HG02588 (cell line): ENCODE measurements at regions not wholly inside any gene's neighbourhood (a gene's known extent, or its start where the extent isn't known, plus 50 kb on each side); places are given as distances from the start of the nearest gene placed in this dataset.
"Not testable (repeated sequence)": the region's sequence is repeated elsewhere in the genome, so short reads cannot be mapped to it uniquely, and the experiment has no call there.

Source experiments
- ATAC-seq: cut with Tn5 transposase; IDR thresholded peaks from one replicate; pipeline ENCODE4 v1.9.1; 2021; ENCODE audit warnings: mild to moderate bottlenecking, moderate library complexity; ENCODE audit not compliant: unreplicated experiment

DNA sequence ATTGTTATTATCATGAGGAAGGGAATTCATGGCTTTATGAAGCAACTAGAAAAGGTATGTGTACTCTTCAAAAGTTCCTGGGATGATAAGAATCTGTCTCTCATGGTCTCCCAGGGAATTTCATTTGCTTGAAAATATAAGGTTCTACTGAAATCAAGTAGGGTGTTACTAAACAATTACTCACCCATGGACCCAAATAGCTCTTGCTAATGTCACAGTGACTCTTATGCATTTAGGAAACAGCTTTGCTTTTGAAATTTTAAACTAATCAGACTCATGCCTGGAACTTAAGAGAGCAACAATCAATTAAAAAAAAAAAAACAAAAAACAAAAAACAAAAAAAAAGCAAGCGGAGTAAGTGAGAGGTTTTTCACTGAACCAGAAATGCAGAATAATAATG is 1546.3 kb upstream of the TENM4 start:
- no peak for ATAC-seq

DNA sequence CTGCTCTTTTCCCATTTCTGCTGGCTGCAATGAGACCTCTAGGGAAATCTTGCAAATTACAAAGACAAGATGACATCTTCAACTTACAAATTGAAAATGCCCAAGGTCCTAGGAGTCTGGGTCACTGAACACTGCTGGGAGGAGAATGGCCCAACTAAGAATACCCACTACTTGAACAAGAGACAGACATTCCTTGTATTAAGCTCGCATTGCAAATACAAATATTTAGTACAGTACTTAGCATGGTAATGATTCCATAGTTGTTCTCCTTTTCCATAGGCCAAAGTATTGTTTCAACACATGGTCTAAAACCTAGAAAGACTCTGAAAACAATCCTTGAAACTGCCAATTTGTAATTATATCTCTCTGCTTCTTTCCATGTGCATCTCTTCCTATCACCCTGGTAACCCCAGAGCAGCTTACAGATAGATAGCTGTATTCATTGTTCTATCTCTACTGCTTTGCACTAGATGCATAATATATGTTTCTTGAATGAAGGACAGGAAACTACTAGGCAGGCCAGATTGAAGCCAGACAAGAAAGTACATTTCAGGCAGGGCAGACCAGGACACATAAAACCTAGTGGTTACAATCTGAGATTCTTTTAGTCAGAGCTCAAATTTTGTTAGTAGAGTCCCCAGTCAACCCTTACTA is 1545.7 kb upstream of the TENM4 start:
- no peak for ATAC-seq

DNA sequence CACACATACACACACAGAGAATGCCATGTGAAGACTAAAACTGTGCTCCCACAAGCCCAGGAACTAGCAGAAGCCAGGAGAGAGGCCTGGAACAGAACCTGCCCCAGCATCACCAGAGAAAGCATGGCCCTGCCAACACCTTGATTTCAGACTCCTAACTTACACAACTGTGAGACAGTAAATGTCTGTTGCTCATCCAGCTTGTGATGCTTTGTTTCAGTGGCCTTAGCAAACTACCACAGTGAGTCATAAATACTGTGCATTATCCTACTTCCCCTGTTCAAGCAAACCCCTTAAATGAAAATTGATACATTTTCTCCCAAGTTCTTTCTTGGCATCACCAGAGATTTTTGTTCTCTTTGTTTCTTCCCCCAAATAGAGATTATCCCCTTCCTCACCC is 1539.4 kb upstream of the TENM4 start:
- ATAC-seq = no peak

DNA sequence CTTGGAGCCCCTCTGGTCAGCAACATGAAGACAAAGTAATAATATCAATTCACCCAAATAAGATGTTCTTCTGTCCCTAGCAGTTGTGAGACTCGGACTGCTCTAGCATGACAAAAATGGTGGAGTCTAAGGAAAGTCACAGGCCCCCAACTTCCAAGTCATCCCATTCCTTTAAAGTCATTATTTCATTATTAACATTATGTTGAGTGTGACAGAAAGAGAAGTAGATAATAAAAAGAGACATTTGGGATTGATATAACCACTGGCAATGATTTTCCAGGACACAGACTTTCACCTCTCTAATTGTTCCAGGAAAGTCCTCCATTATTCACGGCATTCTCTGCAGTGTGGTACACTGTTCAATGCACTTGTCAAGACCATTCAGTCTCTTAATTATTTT is 1533.0 kb upstream of the TENM4 start:
- no peak for ATAC-seq

DNA sequence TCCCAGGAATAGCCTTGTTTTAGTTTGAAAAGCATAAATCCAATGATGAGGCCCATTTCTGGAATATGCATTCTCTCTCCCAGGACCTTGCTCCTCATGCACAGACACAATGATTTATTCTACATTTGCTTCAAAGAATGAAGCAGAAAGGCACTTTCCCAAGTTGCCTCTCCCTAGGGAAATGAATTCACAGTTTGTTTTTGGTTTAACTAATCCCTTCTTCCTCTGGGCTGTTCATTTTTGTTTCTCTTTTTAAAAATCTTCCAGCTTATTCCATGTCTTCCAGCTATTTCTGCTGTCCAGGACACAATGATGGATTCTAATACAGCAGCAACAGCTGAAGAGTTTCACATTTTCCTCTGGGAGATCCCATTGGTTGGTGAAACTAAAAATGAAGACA is 1529.2 kb upstream of the TENM4 start:
- no peak for ATAC-seq

DNA sequence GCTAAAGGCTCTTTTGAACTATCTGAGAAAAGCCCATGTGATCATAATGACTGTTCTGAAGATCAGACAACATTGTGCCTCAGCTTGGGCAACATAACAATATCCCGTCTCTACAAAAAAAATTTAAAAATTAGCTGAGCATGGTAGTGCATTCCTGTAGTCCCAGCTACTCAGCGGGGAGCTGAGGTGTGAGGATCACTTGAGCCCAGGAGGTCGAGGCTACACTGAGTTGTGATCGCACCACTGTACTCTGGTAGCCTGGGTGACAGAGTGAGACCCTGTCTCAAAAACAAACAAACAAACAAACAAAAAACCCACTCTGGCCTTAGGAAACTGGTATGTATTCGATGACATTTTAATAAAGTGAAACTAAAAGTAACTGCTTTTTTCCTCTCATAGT is 1526.8 kb upstream of the TENM4 start:
- ATAC-seq = no peak

DNA sequence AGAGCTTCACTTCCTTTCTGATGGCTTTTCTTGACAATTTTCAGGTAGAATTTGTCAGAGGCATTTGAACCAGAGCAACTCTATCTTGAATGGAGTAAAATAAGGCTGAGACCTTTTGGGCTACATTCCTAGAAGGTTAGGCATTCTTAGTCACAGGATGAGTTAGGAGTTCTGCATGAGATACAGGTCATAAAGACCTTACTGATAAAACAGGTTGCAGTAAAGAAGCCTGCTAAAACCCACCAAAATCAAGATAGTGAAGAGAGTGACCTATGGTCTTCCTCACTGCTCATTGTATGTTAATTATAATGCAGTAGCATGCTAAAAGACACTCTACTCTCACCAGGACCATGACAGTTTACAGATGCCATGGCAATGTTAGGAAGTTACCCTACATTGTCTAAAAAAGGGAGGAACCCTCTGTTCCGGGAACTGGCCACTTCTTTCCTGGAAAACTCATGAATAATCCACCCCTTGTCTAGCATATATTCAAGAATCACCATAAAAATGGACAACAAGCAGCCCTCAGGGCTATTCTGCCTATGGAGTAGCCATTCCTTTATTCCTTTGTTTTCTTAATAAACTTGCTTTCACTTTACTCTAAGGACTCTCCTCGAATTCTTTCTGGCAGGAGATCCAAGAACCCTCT is 1519.7 kb upstream of the TENM4 start:
- ATAC-seq = no peak

DNA sequence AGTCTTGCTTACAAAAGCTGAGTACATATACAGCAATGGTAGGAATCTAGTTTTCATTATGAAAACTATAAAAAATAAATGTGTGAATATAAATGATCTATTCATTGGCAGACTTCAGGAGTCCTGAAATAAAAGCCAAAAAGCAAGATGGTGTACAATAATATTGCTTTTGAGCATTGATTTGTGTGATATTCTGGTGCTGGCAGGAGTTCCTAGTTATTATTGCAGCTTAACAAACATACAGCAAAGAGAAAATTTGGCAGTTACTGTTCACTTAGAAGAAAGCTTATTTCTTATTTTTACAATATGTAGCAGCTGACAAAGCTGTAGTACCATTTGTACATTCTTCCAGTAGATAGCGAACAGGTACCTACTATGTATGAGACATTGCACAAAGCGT is 1518.9 kb upstream of the TENM4 start:
- ATAC-seq = no peak

DNA sequence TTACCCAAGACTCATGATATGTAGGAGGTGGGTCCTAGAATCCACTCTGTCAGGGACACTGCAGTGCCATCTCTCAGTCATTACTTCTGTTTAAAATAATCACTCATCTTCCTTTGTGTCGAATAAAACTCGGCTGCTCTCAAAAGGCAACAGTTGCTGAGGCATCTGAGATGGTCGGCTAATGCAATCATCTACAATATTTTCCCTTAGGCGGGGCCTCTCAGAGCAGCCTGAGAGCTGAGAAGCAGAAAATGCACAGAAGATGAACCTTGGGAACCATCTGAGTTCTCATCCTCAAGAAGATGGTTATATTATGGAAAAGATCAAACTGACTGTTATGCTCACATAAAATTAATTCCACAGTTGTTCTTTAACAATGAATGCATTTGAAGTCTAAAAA is 1518.2 kb upstream of the TENM4 start:
- no peak for ATAC-seq

DNA sequence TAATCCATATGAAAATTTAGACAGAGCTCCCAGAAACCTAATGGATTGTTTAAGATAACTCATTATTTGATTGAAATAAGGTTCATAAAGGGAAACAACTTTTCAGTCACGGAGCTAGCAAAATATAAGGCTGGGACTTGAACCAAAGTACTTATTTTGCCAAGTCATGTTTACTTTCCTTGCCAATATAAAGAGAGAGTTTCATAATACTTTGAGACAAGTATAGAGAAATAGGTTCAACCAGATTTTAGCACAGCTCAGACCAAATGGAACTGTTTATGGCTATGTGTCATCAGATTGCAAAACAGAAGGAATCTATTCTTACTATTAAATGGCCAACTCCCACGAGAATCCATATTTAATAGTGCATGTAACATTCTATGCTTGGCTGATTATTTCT is 1517.5 kb upstream of the TENM4 start:
- no peak for ATAC-seq

DNA sequence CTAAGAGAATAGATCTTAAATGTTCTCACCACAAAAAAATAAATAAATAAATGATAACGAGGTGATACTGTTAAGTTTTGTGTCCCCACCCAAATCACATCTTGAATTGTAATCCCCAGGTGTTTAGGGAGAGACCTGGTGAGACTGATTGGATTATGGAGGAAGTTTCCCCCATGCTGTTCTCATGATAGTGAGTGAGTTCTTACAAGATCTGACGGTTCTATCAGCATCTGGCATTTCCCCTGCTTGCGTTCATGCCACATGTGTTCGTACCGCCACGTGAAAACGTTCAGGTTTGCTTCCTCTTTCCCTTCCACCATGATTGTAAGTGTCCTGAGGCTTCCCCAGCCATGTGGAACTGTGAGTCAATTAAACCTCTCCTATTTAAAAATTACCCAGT is 1514.8 kb upstream of the TENM4 start:
- no peak for ATAC-seq

DNA sequence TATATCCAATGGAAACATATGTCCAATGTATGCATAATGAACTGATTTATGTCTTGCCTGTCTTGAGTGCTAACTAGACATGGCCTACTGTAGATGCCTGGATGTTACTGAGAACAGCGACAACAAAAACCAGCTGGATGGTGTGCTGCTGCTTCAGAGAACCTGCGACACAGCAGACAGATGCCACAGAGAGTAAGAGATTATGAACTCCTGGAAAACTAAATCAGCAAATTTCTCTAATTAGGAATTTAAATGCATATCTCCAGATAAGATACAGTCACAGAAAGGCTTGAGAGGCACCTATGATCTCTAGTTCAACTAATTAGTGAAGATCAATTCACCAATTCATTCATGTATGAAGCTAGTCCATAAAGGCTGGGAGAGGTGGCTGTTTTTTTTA is 1508.0 kb upstream of the TENM4 start:
- no peak for ATAC-seq

DNA sequence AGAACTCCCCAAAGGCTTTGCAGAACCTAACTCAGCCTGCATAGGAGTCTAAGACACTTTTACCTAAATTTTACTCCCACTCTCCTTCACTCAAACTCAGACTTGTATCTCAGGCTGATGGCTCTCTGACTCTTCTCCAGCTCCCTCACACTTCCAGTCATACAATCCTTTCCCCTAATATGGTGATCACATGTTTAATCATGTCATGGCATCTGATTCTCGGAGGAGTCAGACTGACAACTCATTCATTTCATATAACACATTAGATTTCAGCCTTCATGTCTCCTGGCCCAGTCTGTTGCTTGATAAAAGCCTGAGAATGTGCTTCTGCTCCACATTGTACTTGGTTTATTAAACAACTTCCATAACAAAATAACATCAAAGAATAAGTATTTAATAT is 1503.9 kb upstream of the TENM4 start:
- ATAC-seq = no peak

DNA sequence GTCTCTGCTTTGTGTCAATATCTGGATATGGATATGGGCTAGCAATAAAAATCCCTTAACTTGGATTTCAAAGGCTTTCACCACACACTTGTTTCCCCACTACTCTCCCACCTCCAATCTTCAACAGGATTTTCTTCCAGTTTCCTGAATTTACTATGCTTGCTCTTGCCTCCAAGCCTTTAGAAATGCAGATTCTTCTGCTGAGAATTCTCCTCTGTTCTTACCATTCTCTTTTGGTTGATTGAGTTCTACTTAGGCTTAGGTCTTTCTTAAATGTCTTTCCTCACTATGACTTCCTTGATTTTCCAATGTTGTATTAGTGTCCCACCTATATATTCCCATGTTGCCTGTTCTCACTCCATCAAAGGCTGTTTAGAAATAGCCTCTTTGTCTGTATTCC is 1502.4 kb upstream of the TENM4 start:
- no peak for ATAC-seq

DNA sequence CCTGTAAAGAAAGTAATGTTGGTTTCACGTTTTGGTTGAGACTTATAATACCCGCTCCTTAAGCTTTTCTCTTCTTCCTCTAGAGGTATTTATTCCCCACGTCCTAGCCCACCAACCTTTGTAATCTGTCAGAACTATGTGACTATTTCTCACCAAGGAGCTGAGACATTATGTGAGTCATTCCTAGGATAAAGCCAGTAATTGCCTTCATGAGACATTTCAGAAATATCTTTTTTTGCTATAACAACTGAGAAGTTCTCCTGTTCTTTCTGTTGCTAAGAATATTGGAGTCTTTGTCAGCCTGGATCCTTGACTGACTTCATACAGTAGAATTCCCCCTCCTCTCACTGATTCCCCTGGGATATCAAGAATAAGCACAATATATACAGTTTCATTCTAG is 1497.0 kb upstream of the TENM4 start:
- ATAC-seq = no peak

DNA sequence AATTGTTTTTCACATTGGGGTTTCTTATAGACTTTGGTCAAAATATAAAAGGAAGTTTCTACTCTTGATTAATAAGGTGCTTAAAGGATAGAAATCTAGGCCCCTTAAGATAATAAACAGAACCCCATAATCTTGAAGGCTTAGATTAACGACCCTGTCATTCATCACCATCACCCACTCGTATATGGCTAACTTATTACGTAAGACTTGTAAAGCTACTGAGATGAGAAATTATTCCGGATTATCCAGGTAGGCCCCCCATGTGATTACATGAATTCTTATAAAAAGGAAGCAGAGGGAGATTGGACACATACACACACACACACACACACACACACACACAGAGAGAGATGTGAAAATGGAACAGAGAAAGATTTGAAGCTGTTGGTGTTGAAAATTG is 1489.2 kb upstream of the TENM4 start:
- ATAC-seq = no peak

DNA sequence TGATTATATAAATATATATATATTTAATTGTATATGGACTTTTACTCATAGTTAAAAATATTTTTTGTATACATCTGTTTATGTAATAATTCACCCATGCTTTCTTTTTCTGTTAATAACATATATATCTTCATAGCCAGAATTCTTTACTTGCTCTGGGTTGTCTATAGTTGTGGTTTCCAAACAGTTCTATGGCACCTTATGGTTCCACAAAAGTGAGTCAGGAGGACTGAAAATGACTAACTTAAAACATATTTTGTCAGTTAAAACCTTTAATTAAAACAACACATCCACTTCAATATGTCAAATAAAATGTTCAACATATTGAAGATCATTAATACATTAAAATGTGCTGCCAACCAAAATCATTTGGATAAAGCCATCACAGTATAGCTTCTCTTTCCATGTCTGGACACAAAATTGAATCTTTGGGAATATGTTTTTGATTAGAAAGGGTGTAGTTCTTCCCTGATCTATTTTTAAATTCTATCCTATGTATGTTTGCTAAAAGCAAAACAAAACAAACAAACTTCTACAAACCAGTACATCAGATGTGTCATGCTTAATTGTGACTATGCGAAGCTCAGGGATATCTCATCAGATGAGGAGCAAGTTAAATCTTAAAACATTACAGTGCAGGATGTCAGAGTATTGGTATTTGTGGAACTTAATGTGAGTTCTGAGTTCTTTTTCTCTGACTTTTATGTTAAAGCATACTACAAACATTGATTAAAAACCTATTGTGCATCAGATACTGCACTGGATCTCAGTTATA is 1488.4 kb upstream of the TENM4 start:
- no peak for ATAC-seq

DNA sequence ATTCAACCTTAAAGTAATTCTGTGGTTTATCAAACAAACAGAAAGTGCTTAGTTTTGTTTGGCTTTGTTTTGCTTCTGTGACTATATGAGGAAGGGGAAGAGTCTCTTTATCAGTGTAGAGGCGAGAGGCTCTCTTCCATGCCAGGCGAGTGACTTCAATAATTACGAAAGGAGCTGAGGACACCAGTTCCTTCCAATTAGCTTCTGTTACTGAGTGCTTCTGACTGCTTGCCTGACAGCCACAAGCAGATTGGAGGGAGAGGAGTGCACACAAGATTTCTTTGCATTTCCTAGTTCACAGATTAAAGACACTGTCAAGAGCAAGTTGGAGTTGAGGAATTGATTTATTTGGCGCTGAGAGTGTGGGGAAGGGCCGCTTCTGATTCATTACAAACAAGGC is 1484.5 kb upstream of the TENM4 start:
- no peak for ATAC-seq

DNA sequence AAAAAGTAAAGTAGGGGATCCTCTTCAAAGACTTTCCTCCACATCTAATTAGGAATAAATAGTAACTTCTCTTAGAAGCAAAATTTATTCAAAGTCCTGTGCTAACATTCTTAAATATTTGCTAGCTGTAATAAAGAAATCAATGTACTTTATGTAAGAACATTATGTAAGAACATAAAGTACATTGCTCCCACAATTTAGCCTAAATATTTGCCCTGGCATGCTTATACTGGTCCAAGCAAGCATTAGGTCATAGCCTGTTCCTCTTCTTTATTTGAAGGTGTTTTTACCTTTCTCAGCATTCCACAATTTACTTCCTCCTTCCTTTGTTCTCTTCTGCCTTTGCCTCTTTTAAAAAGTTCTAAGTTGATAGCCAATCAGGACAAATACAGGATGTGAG is 1480.5 kb upstream of the TENM4 start:
- not testable (repeated sequence) for ATAC-seq

DNA sequence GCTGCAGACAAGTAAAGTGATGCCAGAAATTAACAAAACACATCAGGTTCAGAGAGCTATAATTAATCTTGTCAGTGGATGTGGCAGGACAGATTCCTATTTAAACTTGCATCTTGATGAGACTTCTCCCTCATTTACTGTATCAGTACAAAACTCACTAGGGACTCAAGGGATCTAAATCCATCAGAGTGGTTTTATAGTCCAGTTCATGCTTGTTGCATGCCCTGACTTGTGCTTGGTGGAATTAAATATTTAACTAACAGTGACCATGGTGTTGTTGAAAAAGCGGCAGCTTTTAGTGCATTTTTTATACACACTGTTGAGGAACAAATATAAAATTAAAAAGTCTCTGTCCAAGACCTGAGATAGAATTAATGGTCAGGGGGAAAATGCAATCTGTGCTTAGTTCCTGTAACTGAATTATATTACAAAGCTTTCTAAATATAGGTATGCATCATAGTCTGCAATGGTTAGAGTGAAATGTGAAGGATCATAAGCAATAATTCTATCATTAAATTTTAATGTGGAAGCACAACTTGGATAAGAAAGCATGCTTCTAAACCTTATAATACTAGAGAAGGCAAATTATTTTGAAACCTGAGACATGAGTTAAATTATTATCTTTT is 1475.5 kb upstream of the TENM4 start:
- ATAC-seq = no peak

DNA sequence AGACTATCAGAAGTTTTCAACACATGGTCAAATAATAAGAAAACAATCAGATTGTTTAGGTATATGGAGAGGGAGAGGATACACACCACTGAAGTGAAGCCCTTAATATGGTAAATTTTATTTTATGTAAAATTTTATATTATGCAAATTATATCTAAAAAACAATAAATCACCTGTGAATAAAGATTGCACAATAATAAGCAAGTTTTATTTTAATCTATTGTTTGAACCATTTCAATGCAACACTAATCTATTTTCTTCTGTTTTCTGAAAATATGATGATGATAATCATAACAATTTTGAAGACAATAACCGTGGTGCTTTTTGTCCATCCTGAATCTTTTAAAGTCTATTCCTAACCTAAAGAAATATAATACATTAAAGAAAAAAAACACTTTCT is 1473.5 kb upstream of the TENM4 start:
- no peak for ATAC-seq

DNA sequence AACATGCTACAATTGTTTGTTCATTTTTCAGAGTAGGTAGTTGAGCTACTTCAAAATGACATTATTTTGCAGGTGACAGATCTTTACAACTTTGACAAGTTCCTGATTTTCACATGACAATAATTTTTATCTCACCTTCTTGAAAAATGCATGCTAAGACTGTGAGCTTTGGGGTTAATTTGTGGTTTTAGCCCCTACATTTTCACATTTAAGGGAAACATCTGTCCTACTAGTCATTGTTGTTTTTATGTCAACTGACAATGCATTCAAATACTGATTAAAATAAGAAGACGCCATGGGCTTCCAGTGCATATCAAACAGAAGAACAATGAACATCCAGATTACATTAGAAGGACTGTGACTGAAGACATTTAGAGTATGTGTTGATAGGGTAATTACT is 1470.8 kb upstream of the TENM4 start:
- no peak for ATAC-seq
